ENCODE measurements at regions not wholly inside any gene's neighbourhood (a gene's known extent, or its start where the extent isn't known, plus 50 kb on each side); places are given as distances from the start of the nearest gene placed in this dataset.

DNA sequence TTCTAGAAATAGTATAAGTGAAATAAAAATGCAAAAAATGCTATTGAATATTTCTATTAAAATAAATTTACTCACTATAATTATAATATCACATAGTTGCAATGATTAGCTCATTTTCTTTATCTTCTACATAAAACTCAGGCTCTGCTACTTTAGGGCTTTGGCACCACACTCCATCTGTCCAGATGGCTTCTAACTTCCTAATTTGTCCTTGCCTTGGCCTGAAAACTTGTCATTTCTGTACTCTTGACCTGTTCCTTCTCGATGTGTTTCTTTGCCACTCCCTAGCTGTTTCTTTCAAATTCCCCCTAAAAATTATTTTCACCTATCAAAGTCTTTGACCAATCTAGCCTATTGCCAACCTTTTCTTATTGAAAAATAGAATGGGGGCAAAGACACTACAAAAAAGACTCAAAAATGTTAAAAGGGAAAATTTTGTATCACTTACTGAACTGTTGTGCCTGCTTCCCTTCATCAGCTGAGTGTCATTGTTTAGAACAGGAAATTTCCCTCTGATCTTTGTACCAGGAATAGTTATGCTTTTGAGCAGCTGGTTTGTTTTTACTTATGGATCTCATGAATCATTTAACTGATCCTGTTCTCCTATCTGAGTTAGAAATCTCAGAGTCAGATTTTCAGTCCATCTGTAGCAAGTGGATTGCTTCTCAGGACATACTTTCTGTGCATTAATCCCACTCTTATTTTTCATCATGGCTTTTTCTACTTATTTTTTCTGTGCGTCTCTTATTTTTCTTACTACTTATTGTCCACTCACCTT lies 279.2 kb upstream of the CNR1 start:
- TF ChIP-seq, protein P1, sequence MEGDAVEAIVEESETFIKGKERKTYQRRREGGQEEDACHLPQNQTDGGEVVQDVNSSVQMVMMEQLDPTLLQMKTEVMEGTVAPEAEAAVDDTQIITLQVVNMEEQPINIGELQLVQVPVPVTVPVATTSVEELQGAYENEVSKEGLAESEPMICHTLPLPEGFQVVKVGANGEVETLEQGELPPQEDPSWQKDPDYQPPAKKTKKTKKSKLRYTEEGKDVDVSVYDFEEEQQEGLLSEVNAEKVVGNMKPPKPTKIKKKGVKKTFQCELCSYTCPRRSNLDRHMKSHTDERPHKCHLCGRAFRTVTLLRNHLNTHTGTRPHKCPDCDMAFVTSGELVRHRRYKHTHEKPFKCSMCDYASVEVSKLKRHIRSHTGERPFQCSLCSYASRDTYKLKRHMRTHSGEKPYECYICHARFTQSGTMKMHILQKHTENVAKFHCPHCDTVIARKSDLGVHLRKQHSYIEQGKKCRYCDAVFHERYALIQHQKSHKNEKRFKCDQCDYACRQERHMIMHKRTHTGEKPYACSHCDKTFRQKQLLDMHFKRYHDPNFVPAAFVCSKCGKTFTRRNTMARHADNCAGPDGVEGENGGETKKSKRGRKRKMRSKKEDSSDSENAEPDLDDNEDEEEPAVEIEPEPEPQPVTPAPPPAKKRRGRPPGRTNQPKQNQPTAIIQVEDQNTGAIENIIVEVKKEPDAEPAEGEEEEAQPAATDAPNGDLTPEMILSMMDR (IDR thresholded peaks at IDR 0.05; ENCODE audit: low read depth, low read length), result no peak

DNA sequence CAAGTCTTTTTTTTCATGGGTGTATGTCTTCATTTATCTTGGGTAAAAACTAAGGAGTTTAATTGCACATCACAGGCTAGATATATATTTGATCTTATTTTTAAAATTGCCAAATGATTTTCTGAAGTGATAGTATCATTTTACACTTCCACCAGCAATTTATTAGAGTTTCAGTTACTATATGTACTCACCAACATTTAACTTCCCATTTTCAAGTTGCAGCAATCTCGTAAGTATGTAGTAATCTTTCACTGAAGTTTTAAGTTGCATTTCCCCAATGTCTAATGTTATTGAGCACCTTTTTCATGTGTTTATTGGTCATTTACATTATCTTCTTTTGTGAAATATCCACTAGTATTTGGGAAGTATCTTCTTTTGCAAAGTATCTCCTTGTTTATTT lies 277.4 kb upstream of the CNR1 start:
- H3K27me3 ChIP-seq, result no peaks in the 10 kb centered on the region
- H3K36me3 ChIP-seq, result no peaks in the 10 kb centered on the region
- DNase-seq (ENCODE audit: low read depth in 1 of 2, low spot score in 1 of 2), result no peak
- TF ChIP-seq, protein P1 (IDR thresholded peaks at IDR 0.05; ENCODE audit: low read depth, low read length), result no peak
- H3K27ac ChIP-seq, result no peak overlapping the region
- no peaks in the 10 kb centered on the region for H3K9me3 ChIP-seq (ENCODE audit: low read depth)
- H3K4me3 ChIP-seq, result no peak overlapping the region
- H3K4me1 ChIP-seq (ENCODE audit: low read depth), result no peaks in the 10 kb centered on the region

More for the DNA sequence above, 279.2 kb upstream of the CNR1 start:
- H3K4me3 ChIP-seq, result no peak overlapping the region
- no peak for DNase-seq (ENCODE audit: low read depth in 1 of 2, low spot score in 1 of 2)
- H3K27me3 ChIP-seq, result no peaks in the 10 kb centered on the region
- H3K9me3 ChIP-seq (ENCODE audit: low read depth), result no peaks in the 10 kb centered on the region
- no peaks in the 10 kb centered on the region for H3K36me3 ChIP-seq
- no peaks in the 10 kb centered on the region for H3K4me1 ChIP-seq (ENCODE audit: low read depth)
- H3K27ac ChIP-seq, result no peak overlapping the region

DNA sequence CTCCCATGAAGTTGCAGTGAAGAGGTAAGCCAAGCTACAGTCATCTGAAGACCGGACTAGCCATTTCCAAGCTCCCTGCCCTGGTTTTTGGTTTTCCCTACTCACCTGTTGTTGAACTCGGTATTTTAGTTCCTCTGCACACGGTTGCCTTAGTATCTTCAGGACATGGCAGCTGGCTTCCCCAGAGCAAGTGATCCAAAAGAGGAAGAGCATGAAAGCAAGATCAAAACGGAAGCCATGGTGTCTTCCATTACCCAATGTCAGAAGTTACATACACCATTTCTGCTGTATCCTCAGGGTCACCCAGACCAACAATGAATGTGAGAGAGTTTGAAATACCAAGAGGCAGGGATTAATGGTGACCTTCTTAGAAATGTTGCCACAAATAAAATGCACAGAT lies 276.6 kb upstream of the CNR1 start:
- DNase-seq (ENCODE audit: low read depth in 1 of 2, low spot score in 1 of 2), result no peak
- Histone ChIP-seq H3K36me3 (no peaks in the 10 kb centered on the region), H3K9me3 (ENCODE audit: low read depth) (no peaks in the 10 kb centered on the region), H3K4me1 (ENCODE audit: low read depth) (no peaks in the 10 kb centered on the region), H3K27me3 (no peaks in the 10 kb centered on the region), H3K27ac (no peak overlapping the region), H3K4me3 (no peak overlapping the region)
- TF ChIP-seq, protein P1 (IDR thresholded peaks at IDR 0.05; ENCODE audit: low read depth, low read length), result no peak

DNA sequence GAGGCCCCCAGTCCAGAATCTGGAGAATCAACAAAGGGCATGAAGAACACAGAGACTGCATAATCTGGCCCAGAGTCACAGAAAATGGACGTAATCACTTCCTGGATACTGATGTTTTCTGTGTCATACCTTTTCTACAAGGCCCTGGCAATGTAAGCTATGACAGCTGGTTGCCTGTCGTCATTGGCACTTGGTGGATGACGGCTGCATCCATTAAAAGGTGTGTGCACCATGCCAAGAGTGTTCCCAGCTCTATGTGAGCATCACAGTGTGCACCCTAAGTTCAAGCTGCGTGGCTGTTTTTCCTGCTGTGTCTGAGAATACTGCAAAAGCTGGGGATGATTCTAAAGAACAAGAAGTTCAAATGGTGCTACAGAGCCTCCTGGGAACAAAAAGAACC lies 275.2 kb upstream of the CNR1 start:
- H3K36me3 ChIP-seq, result no peaks in the 10 kb centered on the region
- TF ChIP-seq, protein P1 (IDR thresholded peaks at IDR 0.05; ENCODE audit: low read depth, low read length), result no peak
- no peak overlapping the region for H3K4me3 ChIP-seq
- no peaks in the 10 kb centered on the region for H3K27me3 ChIP-seq
- no peaks in the 10 kb centered on the region for H3K4me1 ChIP-seq (ENCODE audit: low read depth)
- DNase-seq (ENCODE audit: low read depth in 1 of 2, low spot score in 1 of 2), result no peak
- H3K9me3 ChIP-seq (ENCODE audit: low read depth), result no peaks in the 10 kb centered on the region
- H3K27ac ChIP-seq, result no peak overlapping the region

DNA sequence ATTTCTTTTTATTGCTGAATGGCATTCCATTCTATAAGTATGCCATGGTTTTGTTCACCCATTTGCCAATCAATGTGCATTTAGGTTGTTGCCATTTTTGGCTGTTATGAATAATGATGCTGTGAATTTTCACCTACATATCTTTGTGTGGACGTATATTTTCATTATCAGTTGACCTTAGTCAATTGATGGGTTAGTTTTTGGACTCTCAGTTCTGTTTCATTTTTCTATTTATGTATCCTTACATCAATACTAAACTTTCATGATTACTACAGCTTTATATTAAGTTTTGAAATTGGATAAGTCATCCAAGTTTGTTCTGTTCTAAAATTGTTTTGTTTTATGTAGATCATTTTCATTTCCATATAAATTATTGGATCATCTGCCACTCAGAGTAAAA lies 261.9 kb upstream of the CNR1 start:
- H3K27ac ChIP-seq, result no peak overlapping the region
- H3K36me3 ChIP-seq, result no peaks in the 10 kb centered on the region
- DNase-seq (ENCODE audit: low read depth in 1 of 2, low spot score in 1 of 2), result no peak
- H3K9me3 ChIP-seq (ENCODE audit: low read depth), result no peaks in the 10 kb centered on the region
- no peaks in the 10 kb centered on the region for H3K27me3 ChIP-seq
- TF ChIP-seq, protein P1 (IDR thresholded peaks at IDR 0.05; ENCODE audit: low read depth, low read length), result no peak
- H3K4me3 ChIP-seq, result no peak overlapping the region
- no peaks in the 10 kb centered on the region for H3K4me1 ChIP-seq (ENCODE audit: low read depth)
